GM23248 (cell line): ENCODE measurements at regions not wholly inside any gene's neighbourhood (a gene's known extent, or its start where the extent isn't known, plus 50 kb on each side); places are given as distances from the start of the nearest gene placed in this dataset.

Experiments
- EZH2 ChIP-seq: fragments of 200-600 bp; sonication (generic); IDR thresholded peaks from 2 replicates; pipeline ENCODE4 v1.6.1; 2018; ENCODE audit warnings: antibody characterized with exemption, mild to moderate bottlenecking; ENCODE audit not compliant: insufficient read depth, poor library complexity, severe bottlenecking
- EZH2phosphoT487 ChIP-seq: fragments of 200-600 bp; sonication (generic); IDR thresholded peaks from 2 replicates; pipeline ENCODE4 v1.6.1; 2018; ENCODE audit warnings: antibody characterized with exemption, moderate library complexity, mild to moderate bottlenecking, low read depth; ENCODE audit not compliant: insufficient read depth

- TF ChIP-seq EZH2: no peak
- TF ChIP-seq EZH2phosphoT487: no peak
Measured at GRCh38 chrX:120020305-120020704, 57.2 kb downstream of the RHOXF2B start.
